GM21526 (cell line): ENCODE measurements at regions not wholly inside any gene's neighbourhood (a gene's known extent, or its start where the extent isn't known, plus 50 kb on each side); places are given as distances from the start of the nearest gene placed in this dataset.
"Not testable (repeated sequence)": the region's sequence is repeated elsewhere in the genome, so short reads cannot be mapped to it uniquely, and the experiment has no call there.

Experiments
- ATAC-seq: cut with Tn5 transposase; IDR thresholded peaks from one replicate; pipeline ENCODE4 v1.9.1; 2021; ENCODE audit warnings: moderate library complexity; ENCODE audit not compliant: unreplicated experiment, low FRiP score

DNA sequence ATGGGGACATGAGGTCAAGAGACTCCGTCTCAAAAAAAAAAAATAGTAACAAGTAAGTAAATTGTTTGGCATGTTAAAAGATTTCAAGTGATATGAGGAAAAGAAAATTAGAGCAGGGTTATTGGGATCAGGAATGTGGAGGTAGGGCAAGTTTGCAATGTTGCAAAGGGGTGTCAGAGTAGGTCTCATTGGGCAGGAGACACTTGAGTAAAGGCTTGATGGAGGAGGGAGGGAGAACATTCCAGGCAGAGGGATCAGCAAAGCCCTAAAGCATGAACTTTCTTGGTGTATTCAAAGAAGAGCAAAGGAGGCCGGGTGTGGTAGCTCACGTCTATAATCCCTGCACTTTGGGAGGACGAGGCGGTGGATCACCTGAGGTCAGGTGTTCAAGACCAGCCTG is 87.1 kb upstream of the HAND1 start:
- ATAC-seq, result no peak

DNA sequence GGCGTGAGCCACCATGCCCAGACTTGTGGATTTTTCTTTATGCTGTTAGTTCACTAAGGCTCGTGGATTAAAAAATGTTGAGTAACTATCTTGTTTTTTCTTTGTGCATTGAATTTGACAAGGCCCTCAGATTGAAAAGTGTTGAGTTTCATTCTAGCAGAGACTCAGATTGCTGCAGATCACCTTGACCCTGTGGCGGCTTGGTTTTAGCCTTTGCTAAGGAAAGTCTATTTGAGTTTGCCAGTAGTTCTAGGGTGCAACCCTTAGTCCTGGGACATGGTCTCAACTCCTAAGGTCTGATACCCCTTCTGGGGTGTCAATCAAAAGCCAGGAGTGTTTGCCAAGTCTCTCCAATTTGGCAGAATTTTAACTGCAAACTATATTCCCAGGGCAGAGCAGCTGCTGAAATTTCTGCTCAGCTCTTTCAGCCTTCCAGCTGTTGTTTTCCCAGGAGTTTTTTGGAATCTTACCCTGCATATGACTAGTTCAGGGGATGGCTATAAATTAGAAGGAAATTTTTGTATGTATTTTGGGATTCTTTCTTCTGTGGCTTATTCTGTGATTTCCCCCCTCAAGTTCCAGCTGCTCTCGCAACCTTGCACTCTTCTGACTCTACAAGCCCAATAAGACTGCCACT is 84.3 kb upstream of the HAND1 start:
- ATAC-seq, result no peak

DNA sequence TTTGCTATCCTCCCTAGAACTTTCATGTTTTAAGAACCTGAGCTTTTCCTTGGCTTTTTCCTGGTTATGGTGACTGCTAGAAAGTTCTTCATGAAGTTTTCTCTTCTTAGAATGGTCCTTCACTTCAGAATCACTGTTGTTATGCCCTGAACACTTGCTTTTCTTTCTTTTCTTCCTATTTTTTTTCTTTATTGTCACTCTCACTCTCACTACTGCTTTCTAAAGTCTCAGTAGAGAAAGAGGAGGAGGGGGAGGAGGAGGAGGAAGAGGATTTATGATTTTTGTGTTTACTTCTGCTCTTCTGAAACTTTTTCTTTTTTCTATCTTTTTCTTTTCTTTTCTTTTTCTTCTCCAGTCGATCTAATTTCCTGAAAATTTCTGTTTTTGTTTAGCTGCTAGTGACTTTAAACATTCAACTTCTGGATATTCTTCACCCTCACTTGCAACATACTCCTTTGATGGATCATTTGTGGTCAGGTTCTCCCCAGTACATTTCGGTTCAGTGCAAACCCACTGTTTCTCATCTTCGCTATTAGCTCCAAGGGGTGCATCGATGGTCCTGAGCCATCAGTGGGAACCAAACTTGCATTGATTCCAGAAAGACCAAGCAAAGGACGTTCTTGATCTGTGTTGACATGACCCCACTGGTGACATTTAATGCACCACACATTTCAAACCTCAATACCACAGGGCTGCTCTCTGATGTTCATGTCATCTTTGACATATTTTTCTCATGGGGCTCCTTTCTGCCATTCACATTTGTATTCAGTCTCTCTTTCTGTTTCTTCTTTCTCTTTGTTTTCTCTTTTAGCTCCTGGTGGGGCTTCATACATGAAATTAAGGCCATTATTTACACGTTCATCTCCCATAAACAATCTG is 81.6 kb upstream of the HAND1 start:
- ATAC-seq, result no peak

DNA sequence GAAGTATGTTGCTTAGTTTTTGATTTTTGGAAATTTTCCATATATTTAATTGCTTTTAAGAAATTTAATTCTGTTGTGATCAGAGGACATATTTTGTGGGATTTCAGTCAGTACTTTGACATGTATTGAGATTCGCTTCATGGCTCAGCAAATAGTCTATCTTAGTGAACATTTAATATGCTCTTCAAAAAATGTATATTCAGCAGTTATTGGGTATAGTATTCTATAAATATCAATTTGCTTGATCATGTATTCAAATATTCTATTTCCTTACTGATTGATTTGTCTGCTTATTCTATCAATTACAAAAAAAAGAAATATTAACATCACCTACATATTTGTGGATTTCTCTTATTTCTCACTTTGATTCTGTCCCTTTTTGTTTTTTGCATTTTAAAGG is 79.5 kb upstream of the HAND1 start:
- no peak for ATAC-seq

DNA sequence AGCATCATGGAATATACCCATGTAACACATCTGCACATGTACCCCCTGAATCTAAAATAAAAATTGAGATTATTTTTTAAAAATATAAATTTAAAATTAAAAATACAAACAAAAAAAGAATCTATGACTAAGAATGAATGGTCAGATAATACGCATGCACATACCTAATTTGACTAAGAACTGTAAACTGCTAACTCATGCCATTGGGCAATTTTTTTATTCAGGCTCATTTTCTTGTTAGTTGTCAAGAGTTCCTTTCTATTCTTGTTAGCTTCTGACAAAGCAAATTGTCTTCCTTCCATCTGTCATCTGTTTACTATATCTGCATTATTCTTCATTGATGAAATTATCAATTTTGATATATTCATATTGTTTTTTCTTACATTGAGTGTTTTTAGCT is 69.5 kb upstream of the HAND1 start:
- ATAC-seq, result no peak

DNA sequence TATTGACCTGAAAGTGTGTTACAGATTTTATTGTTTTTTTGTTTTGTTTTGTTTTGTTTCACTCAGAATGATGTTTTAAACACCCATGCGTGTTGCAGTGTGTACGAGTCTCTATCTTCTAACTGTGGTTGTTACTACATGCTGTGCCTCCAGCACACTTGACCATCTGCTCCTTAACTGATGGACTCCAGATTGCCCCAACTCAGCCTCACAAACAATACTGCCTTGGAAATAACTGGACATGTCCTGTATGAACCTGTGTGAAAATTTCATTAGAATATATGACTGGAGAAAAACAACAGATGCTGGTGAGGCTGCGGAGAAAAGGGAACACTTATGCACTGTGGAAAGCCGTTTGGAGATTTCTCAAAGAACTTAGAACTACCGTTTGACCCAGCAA is 68.7 kb upstream of the HAND1 start:
- ATAC-seq, result no peak

DNA sequence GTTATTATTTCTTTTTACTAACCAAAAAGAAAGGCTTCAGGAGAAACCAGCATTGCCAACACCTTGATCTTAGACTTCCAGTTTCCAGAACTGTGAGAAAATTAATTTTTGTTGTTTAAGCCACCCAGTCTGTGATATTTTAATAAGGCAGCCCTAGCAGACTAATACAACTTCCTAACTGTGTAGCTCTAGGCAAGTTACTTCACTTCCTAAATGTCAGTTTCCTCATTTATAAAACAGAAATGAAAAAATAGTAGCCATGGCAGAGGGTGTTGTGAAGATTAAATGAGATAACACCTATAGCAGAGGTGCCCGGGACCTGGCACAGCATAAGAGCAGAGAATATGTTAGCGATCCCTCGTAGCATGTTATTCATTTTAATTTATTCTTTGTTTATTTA is 66.6 kb upstream of the HAND1 start:
- no peak for ATAC-seq

DNA sequence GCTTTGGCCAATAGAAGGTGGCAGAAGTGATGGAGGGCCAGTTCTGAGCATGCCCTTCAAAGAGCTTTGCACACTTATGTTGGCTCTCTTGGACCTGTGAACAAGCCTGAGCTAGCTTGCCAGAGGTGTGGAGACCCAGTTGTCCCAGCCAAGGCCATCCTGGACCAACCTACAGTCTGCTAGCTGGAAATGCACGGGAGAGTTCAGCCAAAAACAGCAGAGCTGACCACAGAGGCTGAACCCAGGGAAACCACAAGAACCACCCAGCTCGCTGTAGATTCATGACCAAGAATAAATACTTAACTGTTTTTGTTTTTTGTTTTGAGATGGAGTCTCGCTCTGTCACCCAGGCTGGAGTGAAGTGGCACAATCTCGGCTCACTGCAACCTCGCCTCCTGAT is 65.4 kb upstream of the HAND1 start:
- no peak for ATAC-seq

DNA sequence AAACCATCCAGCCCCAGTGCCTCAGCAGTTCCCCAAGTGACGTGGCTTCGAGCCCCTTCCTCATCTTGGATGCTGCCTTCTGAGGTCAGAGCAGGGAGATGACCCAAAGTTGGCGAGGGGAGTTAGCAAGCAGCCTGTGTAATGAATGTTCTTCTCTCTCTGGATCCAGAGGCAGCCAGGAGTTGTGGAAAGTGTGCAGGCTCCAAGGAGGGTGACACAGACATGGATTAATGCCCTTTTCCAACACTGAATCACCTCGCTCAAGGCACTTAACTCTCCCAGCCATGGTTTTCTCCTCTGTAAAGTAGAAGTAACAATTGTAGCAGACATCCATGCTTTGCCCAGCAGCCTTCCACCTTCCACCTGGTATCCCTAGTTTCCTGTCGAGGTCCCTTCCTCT is 64.6 kb upstream of the HAND1 start:
- no peak for ATAC-seq

DNA sequence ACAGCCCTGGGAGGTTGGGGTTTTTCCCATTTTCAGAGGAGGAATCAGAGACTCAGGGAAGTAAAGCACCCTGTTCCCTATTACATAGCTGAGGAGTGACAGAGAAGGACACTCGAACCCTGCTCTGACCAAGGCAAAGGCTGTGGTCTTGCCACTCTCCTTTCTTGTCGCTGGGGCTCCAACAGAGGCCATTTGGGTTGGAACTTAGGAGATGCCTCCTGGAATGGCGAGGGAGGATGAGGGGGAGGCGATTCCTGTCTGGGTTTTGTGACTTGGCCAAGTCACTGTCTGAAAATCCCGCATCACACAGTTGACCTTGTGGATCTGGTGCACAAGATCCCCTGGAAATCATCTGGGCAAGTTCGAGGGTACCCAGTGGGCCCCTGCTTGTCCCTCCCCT is 64.0 kb upstream of the HAND1 start:
- no peak for ATAC-seq

DNA sequence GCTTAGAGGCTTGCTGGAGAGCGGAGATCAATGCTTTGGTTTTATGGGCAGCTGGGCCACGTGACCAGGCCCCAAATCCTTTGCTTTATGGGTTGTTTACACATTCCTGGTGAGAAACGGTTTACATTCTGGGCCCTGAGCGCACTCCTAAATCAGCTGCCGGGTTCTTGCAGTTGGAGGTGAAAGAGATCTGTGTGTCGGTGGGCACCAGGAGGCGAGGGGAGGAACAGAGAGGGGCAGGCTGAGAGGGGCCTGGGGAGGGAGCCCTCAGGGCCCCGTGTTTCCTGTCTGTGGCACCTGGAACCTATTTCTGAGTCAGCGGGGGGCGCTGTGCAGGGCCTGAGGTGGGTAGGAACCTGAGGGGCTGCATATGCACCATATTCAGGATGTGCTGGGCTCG is 63.5 kb upstream of the HAND1 start:
- no peak for ATAC-seq

DNA sequence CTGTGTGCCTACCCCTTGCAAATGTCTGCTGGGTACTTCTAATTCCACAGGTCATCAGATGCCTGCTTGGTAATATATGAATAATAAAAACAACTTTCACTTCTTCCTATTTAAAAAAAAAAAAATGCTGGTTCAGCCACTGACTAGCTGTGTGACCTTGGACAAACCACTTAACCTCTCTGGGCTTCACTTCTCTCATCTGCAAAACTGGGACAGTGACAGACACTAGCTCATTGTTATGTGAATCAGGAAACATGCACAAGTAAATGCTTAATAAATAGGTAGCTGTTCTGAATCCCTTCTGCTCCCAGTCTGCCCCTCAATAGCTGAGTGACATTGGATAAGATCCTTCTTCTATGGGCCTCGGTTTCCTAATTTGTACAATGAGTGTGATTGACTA is 62.6 kb upstream of the HAND1 start:
- no peak for ATAC-seq

DNA sequence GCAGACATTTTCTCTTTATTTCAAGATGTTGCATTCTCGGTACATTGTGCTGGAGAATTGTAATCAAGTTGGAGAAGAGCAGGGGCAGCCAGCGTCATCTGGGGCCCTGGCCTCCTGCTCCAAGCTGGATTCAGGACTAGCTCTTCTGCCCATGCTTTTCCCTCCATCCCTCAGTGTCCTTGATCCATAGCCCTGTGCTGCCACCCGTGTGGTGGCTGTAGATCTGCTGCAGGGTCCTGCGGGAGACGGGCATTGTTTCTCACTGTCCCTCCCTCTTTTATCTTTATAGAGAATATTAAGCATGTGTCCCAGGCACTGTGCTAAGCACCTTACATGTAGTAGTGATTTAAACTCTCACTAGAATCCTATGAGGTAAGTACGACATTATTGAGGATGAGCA is 60.5 kb upstream of the HAND1 start:
- ATAC-seq, result no peak

DNA sequence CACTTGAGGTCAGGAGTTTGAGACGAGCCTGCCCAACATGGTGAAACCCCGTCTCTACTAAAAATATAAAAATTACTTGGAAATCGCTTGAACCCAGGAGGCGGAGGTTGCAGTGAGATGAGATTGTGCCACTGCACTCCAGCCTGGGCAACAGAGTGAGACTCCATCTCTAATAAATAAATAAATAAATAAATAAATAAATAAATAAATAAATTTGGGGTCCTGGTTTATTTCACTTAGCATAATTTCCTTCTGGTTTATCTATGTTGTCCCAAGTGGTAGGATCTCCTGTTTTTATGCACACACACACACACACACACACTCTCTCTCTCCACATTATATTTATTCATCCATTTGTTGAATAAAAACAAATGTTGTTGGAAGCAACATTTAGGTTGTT is 58.4 kb upstream of the HAND1 start:
- not testable (repeated sequence) for ATAC-seq

DNA sequence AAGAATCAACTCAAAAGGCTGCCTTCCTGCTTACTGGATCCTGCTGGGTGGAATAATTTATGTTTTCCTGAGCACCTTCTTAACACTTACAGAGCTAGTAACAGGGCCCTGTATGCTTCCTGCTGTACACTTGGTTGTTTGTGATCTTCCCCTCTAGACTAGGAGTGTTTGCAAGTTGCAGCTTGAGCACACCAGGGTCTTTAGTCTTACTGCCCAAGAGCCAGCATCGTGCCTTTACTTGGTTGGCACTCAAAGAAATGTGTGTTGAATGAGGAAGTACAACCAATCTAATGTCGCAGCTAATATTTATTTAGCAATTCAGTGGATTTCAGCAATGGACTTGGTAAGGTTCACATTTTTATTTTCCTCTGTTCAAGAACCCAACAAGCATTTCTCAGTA is 57.5 kb upstream of the HAND1 start:
- no peak for ATAC-seq

DNA sequence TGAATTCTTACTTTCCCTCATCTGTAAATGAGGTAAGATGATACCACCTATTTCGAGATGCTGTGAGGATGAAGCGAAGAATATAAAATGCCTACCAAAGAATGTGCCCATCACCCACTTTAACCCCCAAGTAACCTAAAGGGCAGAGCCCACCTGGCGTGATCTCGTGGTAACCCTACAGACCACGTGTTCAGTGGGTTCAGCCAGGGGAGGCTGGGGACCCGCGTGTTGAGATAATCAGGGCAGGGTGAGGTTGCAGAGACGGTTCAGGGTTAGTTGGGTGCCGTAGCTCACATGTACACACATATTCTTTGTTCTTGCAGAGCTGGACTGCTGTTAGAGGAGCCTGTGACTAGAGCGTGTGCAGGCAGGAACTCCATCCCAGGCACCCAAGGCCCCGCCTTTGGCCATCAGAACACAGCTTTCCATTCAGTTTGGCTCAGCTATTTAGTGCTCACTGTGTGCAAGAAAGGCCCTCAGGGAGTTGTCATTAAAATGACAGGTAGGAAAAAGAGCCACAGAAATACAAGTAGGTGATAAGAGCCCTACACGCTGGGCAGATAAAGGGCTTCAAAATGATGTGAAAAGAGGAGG is 56.5 kb upstream of the HAND1 start:
- ATAC-seq, result no peak

DNA sequence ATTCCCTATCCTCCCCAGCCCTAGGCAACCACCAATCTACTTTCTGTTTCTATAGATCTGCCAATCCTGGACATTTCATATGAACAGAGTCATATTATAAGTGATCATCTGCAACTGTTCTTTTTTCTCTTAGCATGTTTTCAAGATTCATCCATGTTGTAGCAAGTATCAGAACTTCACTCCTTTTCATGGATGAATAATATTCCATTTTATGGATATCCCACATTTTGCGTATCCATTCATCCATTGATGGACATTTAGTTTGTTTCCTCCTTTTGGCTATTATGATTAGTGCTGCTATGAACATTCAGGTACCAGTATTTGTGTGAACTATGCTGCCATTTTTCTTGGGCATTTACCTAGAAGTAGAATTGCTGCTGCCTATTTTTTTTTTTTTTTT is 51.3 kb upstream of the HAND1 start:
- ATAC-seq, result no peak

DNA sequence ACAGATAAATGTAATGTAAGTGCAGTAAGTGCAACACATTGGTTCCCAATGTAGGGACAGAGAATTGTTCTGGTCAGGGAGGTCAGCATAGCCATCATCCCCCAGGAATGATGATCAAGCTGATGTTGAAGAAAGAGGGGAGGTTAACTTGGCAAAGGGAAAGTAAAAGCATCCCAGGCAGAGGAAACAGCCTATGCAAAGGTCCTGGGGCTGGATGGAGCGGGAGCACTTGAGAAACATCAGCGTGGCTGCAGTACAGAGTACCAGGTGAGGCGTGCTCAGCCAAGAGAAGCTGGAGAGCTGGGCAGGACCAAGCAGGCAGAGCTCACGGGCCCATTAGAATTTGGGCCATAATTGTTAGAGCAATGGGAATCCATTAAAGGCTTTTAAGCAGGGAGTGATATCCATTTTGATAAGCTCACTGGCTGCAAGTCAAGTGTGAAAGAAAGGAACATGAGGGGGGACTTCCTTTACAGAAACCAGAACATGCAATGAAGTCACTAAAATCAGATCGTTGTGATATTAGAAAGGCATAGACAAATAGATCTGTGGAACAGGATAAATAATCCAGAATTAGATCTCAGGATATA is 50.1 kb upstream of the HAND1 start:
- no peak for ATAC-seq
